ENCODE measurements at regions not wholly inside any gene's neighbourhood (a gene's known extent, or its start where the extent isn't known, plus 50 kb on each side); places are given as distances from the start of the nearest gene placed in this dataset.

DNA sequence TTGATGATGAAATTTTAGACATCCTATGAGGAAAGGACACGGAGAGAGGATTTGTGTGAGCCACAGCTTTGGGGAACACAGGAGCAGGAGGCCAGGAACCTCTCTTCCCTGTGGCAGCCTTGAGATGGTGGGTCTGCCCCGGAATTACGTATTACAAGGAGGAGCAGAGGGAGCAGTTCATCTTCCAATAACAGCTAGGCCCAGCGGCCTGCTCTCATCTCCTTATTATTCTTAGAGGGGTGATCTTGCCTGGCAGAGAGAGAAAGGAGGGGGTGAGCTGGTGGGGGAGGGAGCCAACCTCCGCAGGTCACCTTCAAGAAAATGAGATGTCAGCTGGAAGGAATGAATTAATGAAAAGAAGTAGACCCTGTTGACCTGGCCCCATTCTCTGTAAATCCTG, 305.8 kb downstream of the LRFN2 start:
- Mint-ChIP-seq H3K9me3 (no peaks in the 10 kb centered on the region), H3K27me3 (peaks cover 31% of the 10 kb centered on the region), H3K4me1 (no peaks in the 10 kb centered on the region), H3K36me3 (ENCODE audit: insufficient read depth) (no peaks in the 10 kb centered on the region), H3K4me3 (no peak overlapping the region), H3K27ac (ENCODE audit: low read depth) (no peak overlapping the region)
- DNase-seq (ENCODE audit: low spot score in 2 of 2) (no peak), ATAC-seq (replicated peaks; ENCODE audit: extremely low read depth, poor library complexity, severe bottlenecking) (no peak)

DNA sequence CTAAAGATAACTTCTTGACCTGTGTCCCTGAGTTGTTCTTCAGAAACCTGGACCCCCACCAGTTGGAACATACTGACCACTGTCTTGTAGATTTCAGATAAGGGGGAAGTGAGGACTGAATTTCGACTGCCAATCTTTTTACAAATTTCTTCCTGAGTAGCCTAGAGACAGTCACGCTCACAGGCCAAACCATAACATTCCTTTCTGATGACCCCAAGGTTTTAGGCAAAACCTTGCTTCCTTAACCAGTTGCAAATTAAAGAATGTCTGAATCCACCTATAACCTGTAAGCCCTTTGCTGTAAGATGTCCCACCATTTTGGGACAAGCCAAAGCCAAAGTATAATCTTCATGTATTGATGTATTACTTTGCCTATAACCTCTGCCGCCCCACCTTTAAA, 306.9 kb downstream of the LRFN2 start:
- peaks cover 20% of the 10 kb centered on the region for H3K27me3 Mint-ChIP-seq
- H3K27ac Mint-ChIP-seq (ENCODE audit: low read depth) = no peak overlapping the region
- no peaks in the 10 kb centered on the region for H3K36me3 Mint-ChIP-seq (ENCODE audit: insufficient read depth)
- H3K4me1 Mint-ChIP-seq = no peaks in the 10 kb centered on the region
- no peak for ATAC-seq (replicated peaks; ENCODE audit: extremely low read depth, poor library complexity, severe bottlenecking)
- H3K9me3 Mint-ChIP-seq = no peaks in the 10 kb centered on the region
- DNase-seq (ENCODE audit: low spot score in 2 of 2) = no peak
- H3K4me3 Mint-ChIP-seq = no peak overlapping the region

GRCh38 chr6:40276141-40276540, 311.0 kb downstream of the LRFN2 start:
- no peak overlapping the region for H3K4me3 Mint-ChIP-seq
- H3K4me1 Mint-ChIP-seq = no peaks in the 10 kb centered on the region
- no peak for DNase-seq (ENCODE audit: low spot score in 2 of 2)
- no peaks in the 10 kb centered on the region for H3K9me3 Mint-ChIP-seq
- peaks cover 9% of the 10 kb centered on the region for H3K27me3 Mint-ChIP-seq
- no peaks in the 10 kb centered on the region for H3K36me3 Mint-ChIP-seq (ENCODE audit: insufficient read depth)
- no peak for ATAC-seq (replicated peaks; ENCODE audit: extremely low read depth, poor library complexity, severe bottlenecking)
- H3K27ac Mint-ChIP-seq (ENCODE audit: low read depth) = no peak overlapping the region

- Mint-ChIP-seq H3K9me3 (no peaks in the 10 kb centered on the region), H3K27me3 (peaks cover 9% of the 10 kb centered on the region), H3K4me1 (no peaks in the 10 kb centered on the region), H3K27ac (ENCODE audit: low read depth) (no peak overlapping the region), H3K4me3 (no peak overlapping the region), H3K36me3 (ENCODE audit: insufficient read depth) (no peaks in the 10 kb centered on the region)
- no peak for ATAC-seq (replicated peaks; ENCODE audit: extremely low read depth, poor library complexity, severe bottlenecking)
- DNase-seq (ENCODE audit: low spot score in 2 of 2) = no peak
These were observed 313.1 kb downstream of the LRFN2 start for GRCh38 chr6:40274058-40274457.

DNA sequence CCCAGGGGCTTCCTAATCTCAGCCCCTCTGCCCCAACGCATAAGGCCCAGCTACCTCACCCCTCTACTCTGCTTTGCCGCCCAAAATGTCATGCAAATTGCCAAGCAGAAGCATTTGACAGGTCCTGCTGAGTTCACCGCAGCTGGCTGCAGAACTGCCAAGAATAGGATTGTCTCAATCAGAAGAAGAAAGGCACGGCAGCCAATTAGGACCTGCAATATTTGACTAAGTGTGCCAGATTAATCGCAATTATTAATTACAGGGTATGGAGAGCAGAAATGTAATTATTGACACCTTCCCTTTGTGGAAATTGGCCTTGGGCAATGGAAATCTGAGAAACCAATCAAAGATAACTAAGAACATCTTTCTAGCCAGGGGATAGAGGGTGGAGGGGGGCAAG, 318.6 kb downstream of the LRFN2 start:
- peaks cover 8% of the 10 kb centered on the region for H3K27me3 Mint-ChIP-seq
- H3K4me3 Mint-ChIP-seq = no peak overlapping the region
- H3K27ac Mint-ChIP-seq (ENCODE audit: low read depth) = no peak overlapping the region
- DNase-seq (ENCODE audit: low spot score in 2 of 2) (no peak), ATAC-seq (replicated peaks; ENCODE audit: extremely low read depth, poor library complexity, severe bottlenecking) (no peak)
- peaks cover 2% of the 10 kb centered on the region for H3K36me3 Mint-ChIP-seq (ENCODE audit: insufficient read depth)
- no peaks in the 10 kb centered on the region for H3K9me3 Mint-ChIP-seq
- no peaks in the 10 kb centered on the region for H3K4me1 Mint-ChIP-seq

- no peak for DNase-seq (ENCODE audit: low spot score in 2 of 2)
- no peak for ATAC-seq (replicated peaks; ENCODE audit: extremely low read depth, poor library complexity, severe bottlenecking)
- Mint-ChIP-seq H3K27ac (ENCODE audit: low read depth) (no peak overlapping the region), H3K4me3 (no peak overlapping the region), H3K9me3 (no peaks in the 10 kb centered on the region), H3K27me3 (peaks cover 3% of the 10 kb centered on the region), H3K36me3 (ENCODE audit: insufficient read depth) (peaks cover 2% of the 10 kb centered on the region), H3K4me1 (no peaks in the 10 kb centered on the region)
These were observed 319.0 kb downstream of the LRFN2 start for GRCh38 chr6:40268166-40268565.

GRCh38 chr6:40265615-40266014, 321.5 kb downstream of the LRFN2 start:
- no peak overlapping the region for H3K27ac Mint-ChIP-seq (ENCODE audit: low read depth)
- ATAC-seq (replicated peaks; ENCODE audit: extremely low read depth, poor library complexity, severe bottlenecking) = no peak
- peaks cover 8% of the 10 kb centered on the region for H3K27me3 Mint-ChIP-seq
- no peak for DNase-seq (ENCODE audit: low spot score in 2 of 2)
- peaks cover 2% of the 10 kb centered on the region for H3K36me3 Mint-ChIP-seq (ENCODE audit: insufficient read depth)
- H3K4me3 Mint-ChIP-seq = no peak overlapping the region
- H3K4me1 Mint-ChIP-seq = no peaks in the 10 kb centered on the region
- H3K9me3 Mint-ChIP-seq = no peaks in the 10 kb centered on the region

DNA sequence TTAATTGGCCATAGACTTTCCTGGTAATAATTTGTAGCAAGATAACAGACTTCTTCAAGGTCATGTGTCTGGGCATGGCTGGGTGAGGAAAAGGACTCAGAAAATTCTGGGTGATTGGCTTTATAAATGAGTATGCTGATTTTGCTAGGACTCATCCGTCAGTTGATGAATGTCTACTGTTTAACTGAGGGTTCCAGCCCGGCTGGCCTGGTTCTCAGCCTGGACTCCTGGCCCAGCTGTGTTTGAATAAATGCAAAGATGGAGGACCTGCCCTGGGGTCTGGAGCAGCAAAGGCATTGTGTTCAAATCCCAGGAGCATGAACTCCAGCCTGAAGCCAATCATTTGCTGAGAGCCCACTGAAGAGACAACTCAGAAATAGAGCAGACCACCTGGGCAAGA, 323.2 kb downstream of the LRFN2 start:
- DNase-seq (ENCODE audit: low spot score in 2 of 2) (no peak), ATAC-seq (replicated peaks; ENCODE audit: extremely low read depth, poor library complexity, severe bottlenecking) (no peak)
- peaks cover 4% of the 10 kb centered on the region for H3K36me3 Mint-ChIP-seq (ENCODE audit: insufficient read depth)
- H3K9me3 Mint-ChIP-seq = no peaks in the 10 kb centered on the region
- no peak overlapping the region for H3K4me3 Mint-ChIP-seq
- no peak overlapping the region for H3K27ac Mint-ChIP-seq (ENCODE audit: low read depth)
- H3K4me1 Mint-ChIP-seq = no peaks in the 10 kb centered on the region
- H3K27me3 Mint-ChIP-seq = peaks cover 14% of the 10 kb centered on the region

GRCh38 chr6:40262363-40262762, 324.8 kb downstream of the LRFN2 start:
- no peak overlapping the region for H3K4me3 Mint-ChIP-seq
- no peaks in the 10 kb centered on the region for H3K4me1 Mint-ChIP-seq
- no peak for ATAC-seq (replicated peaks; ENCODE audit: extremely low read depth, poor library complexity, severe bottlenecking)
- H3K36me3 Mint-ChIP-seq (ENCODE audit: insufficient read depth) = peaks cover 4% of the 10 kb centered on the region
- DNase-seq (ENCODE audit: low spot score in 2 of 2) = no peak
- H3K27me3 Mint-ChIP-seq = peaks cover 14% of the 10 kb centered on the region
- H3K9me3 Mint-ChIP-seq = no peaks in the 10 kb centered on the region
- no peak overlapping the region for H3K27ac Mint-ChIP-seq (ENCODE audit: low read depth)

DNA sequence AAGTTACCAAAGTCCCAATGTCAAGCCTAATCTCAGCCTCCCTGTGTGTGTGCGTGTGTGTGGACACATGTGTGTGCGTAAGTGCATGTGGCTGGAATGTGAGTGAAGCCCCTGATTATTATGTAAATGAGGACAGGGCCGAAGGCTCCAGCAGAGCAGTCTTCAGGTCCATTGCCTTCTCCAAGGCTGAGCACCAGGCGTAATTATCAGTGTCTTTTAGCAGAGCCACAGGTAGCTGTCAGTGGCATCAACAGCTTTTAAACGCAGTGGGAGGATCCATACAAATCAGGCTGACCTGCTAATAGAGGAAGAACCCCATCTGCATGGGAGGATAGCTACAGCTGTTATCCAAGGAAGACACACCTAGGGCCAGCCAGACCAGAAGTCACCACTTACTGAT, 324.3 kb upstream of the MOCS1 start:
- no peak overlapping the region for H3K27ac Mint-ChIP-seq (ENCODE audit: low read depth)
- H3K9me3 Mint-ChIP-seq = no peaks in the 10 kb centered on the region
- peaks cover 14% of the 10 kb centered on the region for H3K27me3 Mint-ChIP-seq
- H3K4me3 Mint-ChIP-seq = no peak overlapping the region
- DNase-seq (ENCODE audit: low spot score in 2 of 2) (no peak), ATAC-seq (replicated peaks; ENCODE audit: extremely low read depth, poor library complexity, severe bottlenecking) (no peak)
- peaks cover 2% of the 10 kb centered on the region for H3K36me3 Mint-ChIP-seq (ENCODE audit: insufficient read depth)
- H3K4me1 Mint-ChIP-seq = no peaks in the 10 kb centered on the region

GRCh38 chr6:40256831-40257230, 322.6 kb upstream of the MOCS1 start:
- H3K27ac Mint-ChIP-seq (ENCODE audit: low read depth) = no peak overlapping the region
- no peaks in the 10 kb centered on the region for H3K4me1 Mint-ChIP-seq
- no peak overlapping the region for H3K4me3 Mint-ChIP-seq
- DNase-seq (ENCODE audit: low spot score in 2 of 2) (no peak), ATAC-seq (replicated peaks; ENCODE audit: extremely low read depth, poor library complexity, severe bottlenecking) (no peak)
- H3K27me3 Mint-ChIP-seq = peaks cover 14% of the 10 kb centered on the region
- H3K36me3 Mint-ChIP-seq (ENCODE audit: insufficient read depth) = peaks cover 2% of the 10 kb centered on the region
- no peaks in the 10 kb centered on the region for H3K9me3 Mint-ChIP-seq

DNA sequence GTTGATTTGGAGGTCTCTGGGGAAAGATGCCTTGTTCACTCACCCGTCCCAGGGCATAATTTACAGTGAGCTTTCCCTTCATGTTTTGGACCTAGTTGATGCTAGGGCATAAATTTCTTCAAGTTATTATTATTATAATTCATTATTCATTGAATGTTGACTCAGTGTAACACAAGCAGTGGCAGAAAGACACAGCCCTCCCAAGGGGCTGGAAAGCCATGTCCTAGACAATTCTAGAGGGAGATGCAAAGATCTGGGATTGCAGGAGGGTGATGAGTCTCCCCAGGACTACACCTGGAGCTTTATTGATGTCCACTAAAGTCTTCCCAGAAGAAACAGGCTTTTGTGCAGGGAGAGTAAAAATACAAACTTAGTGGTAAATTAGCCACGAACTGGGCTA, 322.0 kb upstream of the MOCS1 start:
- Mint-ChIP-seq H3K27ac (ENCODE audit: low read depth) (no peak overlapping the region), H3K27me3 (peaks cover 12% of the 10 kb centered on the region), H3K4me3 (no peak overlapping the region), H3K9me3 (no peaks in the 10 kb centered on the region), H3K4me1 (no peaks in the 10 kb centered on the region), H3K36me3 (ENCODE audit: insufficient read depth) (peaks cover 2% of the 10 kb centered on the region)
- no peak for ATAC-seq (replicated peaks; ENCODE audit: extremely low read depth, poor library complexity, severe bottlenecking)
- no peak for DNase-seq (ENCODE audit: low spot score in 2 of 2)

GRCh38 chr6:40253420-40253819, 319.2 kb upstream of the MOCS1 start:
- Mint-ChIP-seq H3K9me3 (no peaks in the 10 kb centered on the region), H3K27me3 (peaks cover 2% of the 10 kb centered on the region), H3K4me3 (no peak overlapping the region), H3K4me1 (no peaks in the 10 kb centered on the region), H3K36me3 (ENCODE audit: insufficient read depth) (no peaks in the 10 kb centered on the region), H3K27ac (ENCODE audit: low read depth) (no peak overlapping the region)
- ATAC-seq (replicated peaks; ENCODE audit: extremely low read depth, poor library complexity, severe bottlenecking) = no peak
- DNase-seq (ENCODE audit: low spot score in 2 of 2) = no peak
